H9 (cell line): ENCODE measurements at regions not wholly inside any gene's neighbourhood (a gene's known extent, or its start where the extent isn't known, plus 50 kb on each side); places are given as distances from the start of the nearest gene placed in this dataset.

Source experiments
- DNase-seq: peaks from one replicate; pipeline ENCODE4 v3.0.0-alpha.2; 2017
- H2AFZ ChIP-seq: one replicate; pipeline ENCODE4 v1.6.1; 2013; ENCODE audit warnings: mild to moderate bottlenecking, low read length, control low read depth, moderate library complexity
- H2AK5ac ChIP-seq: 2 replicates; pipeline ENCODE4 v1.6.1; 2013; ENCODE audit warnings: low read length, control low read depth, mixed read lengths; ENCODE audit not compliant: insufficient read length
- H2BK120ac ChIP-seq: one replicate; pipeline ENCODE4 v1.6.1; 2013; ENCODE audit warnings: low read depth, mild to moderate bottlenecking, low read length, control low read depth, inconsistent platforms; ENCODE audit not compliant: poor library complexity, severe bottlenecking
- H2BK12ac ChIP-seq: 2 replicates; pipeline ENCODE4 v1.6.1; 2013; ENCODE audit warnings: low read length, control low read depth, mixed read lengths, low read depth; ENCODE audit not compliant: insufficient read length
- H2BK15ac ChIP-seq: 2 replicates; pipeline ENCODE4 v1.6.1; 2013; ENCODE audit warnings: low read depth, low read length, control low read depth
- H2BK20ac ChIP-seq: one replicate; pipeline ENCODE4 v1.6.1; 2013; ENCODE audit warnings: low read depth, mild to moderate bottlenecking, low read length, control low read depth, inconsistent platforms; ENCODE audit not compliant: poor library complexity, severe bottlenecking
- H2BK5ac ChIP-seq: 2 replicates; pipeline ENCODE4 v1.6.1; 2013; ENCODE audit warnings: low read length, control low read depth, mixed read lengths; ENCODE audit not compliant: insufficient read length
- H3K14ac ChIP-seq: 2 replicates; pipeline ENCODE4 v1.6.1; 2013; ENCODE audit warnings: low read length, control low read depth; ENCODE audit not compliant: insufficient read depth
- H3K18ac ChIP-seq: 2 replicates; pipeline ENCODE4 v1.6.1; 2013; ENCODE audit warnings: low read depth, mild to moderate bottlenecking, mixed read lengths, low read length, control low read depth; ENCODE audit not compliant: insufficient read length
- H3K23ac ChIP-seq: 2 replicates; pipeline ENCODE4 v1.6.1; 2013; ENCODE audit warnings: low read length, control low read depth, mixed read lengths, low read depth; ENCODE audit not compliant: insufficient read length
- H3K23me2 ChIP-seq: 2 replicates; pipeline ENCODE4 v1.6.1; 2013; ENCODE audit warnings: low read depth, mild to moderate bottlenecking, mixed read lengths, low read length, control low read depth; ENCODE audit not compliant: insufficient read length, poor library complexity, severe bottlenecking
- H3K27ac ChIP-seq: 2 replicates; pipeline ENCODE4 v1.5.1; 2013; ENCODE audit warnings: low read length, control low read depth, mixed read lengths, low read depth; ENCODE audit not compliant: insufficient read length
- H3K27me3 ChIP-seq: 2 replicates; pipeline ENCODE4 v1.6.1; 2013; ENCODE audit warnings: low read length, control low read depth, inconsistent platforms; ENCODE audit not compliant: insufficient read depth
- H3K4ac ChIP-seq: 2 replicates; pipeline ENCODE4 v1.6.1; 2013; ENCODE audit warnings: low read depth, mild to moderate bottlenecking, control low read depth, inconsistent platforms, low read length, moderate library complexity
- H3K4me1 ChIP-seq: 2 replicates; pipeline ENCODE4 v1.6.1; 2013; ENCODE audit warnings: low read length, control low read depth, inconsistent platforms; ENCODE audit not compliant: insufficient read depth
- H3K4me2 ChIP-seq: 2 replicates; pipeline ENCODE4 v1.6.1; 2013; ENCODE audit warnings: low read length, control low read depth, mixed read lengths; ENCODE audit not compliant: insufficient read length, insufficient read depth
- H3K56ac ChIP-seq: 2 replicates; pipeline ENCODE4 v1.6.1; 2013; ENCODE audit warnings: low read depth, mild to moderate bottlenecking, mixed read lengths, low read length, control low read depth; ENCODE audit not compliant: insufficient read length
- H3K79me1 ChIP-seq: 2 replicates; pipeline ENCODE4 v1.6.1; 2013; ENCODE audit warnings: low read depth, mild to moderate bottlenecking, moderate library complexity, low read length, control low read depth, inconsistent platforms; ENCODE audit not compliant: insufficient read depth, poor library complexity, severe bottlenecking
- H3K79me2 ChIP-seq: 2 replicates; pipeline ENCODE4 v1.6.1; 2013; ENCODE audit warnings: low read length, control low read depth, inconsistent platforms; ENCODE audit not compliant: insufficient read depth
- H3K9ac ChIP-seq: 2 replicates; pipeline ENCODE4 v1.6.1; 2013; ENCODE audit warnings: low read length, control low read depth, mixed read lengths; ENCODE audit not compliant: insufficient read length; ENCODE audit errors: extremely low read depth
- H3K9me3 ChIP-seq: one replicate; pipeline ENCODE4 v1.6.1; 2013; ENCODE audit warnings: low read depth, low read length, inconsistent platforms; ENCODE audit not compliant: control insufficient read depth
- H3T11ph ChIP-seq: one replicate; pipeline ENCODE4 v1.6.1; 2013; ENCODE audit warnings: mild to moderate bottlenecking, low read length, control low read depth, inconsistent platforms
- H4K20me1 ChIP-seq: one replicate; pipeline ENCODE4 v1.6.1; 2013; ENCODE audit not compliant: control insufficient read depth, insufficient read length, insufficient read depth
- H4K5ac ChIP-seq: 2 replicates; pipeline ENCODE4 v1.6.1; 2013; ENCODE audit warnings: low read depth, mild to moderate bottlenecking, mixed read lengths, low read length, control low read depth; ENCODE audit not compliant: insufficient read length
- H4K8ac ChIP-seq: replicated peaks from 2 replicates; pipeline ENCODE4 v1.6.1; 2013; ENCODE audit warnings: low read length, control low read depth, mixed read lengths, low read depth; ENCODE audit not compliant: insufficient read length
- H4K91ac ChIP-seq: 2 replicates; pipeline ENCODE4 v1.6.1; 2013; ENCODE audit warnings: low read depth, mild to moderate bottlenecking, moderate library complexity, mixed read lengths, low read length, control low read depth; ENCODE audit not compliant: insufficient read length
- H3K27ac Mint-ChIP-seq, 3 experiments: 2 replicates in 2 of 3; 3 replicates in 1 of 3; pipeline ENCODE4 v1.8.0; 2020 to 2021; ENCODE audit warnings: mixed read lengths in 3 of 3, mild to moderate bottlenecking in 1 of 3, moderate library complexity in 1 of 3
- H3K27me3 Mint-ChIP-seq: 2 replicates; pipeline ENCODE4 v1.8.0; 2021; ENCODE audit warnings: low read depth, mild to moderate bottlenecking, moderate library complexity, mixed read lengths
- H3K36me3 Mint-ChIP-seq, 3 experiments: 2 replicates in 2 of 3; 3 replicates in 1 of 3; pipeline ENCODE4 v1.8.0; 2020 to 2021; ENCODE audit warnings: low read depth in 3 of 3, mixed read lengths in 3 of 3; ENCODE audit not compliant: insufficient read depth in 1 of 3
- H3K4me1 Mint-ChIP-seq, 2 experiments: 2 replicates each; pipeline ENCODE4 v1.8.0; 2020; ENCODE audit warnings: mixed read lengths in 2 of 2
- H3K4me3 Mint-ChIP-seq, 2 experiments: 2 replicates in 1 of 2; 3 replicates in 1 of 2; pipeline ENCODE4 v1.8.0; 2020 to 2021; ENCODE audit warnings: mild to moderate bottlenecking in 2 of 2, mixed read lengths in 2 of 2, moderate library complexity in 1 of 2
- H3K9me3 Mint-ChIP-seq, 2 experiments: 2 replicates in 1 of 2; 3 replicates in 1 of 2; pipeline ENCODE4 v1.8.0; 2020; ENCODE audit warnings: mild to moderate bottlenecking in 2 of 2, mixed read lengths in 2 of 2, moderate library complexity in 1 of 2
- WGBS: extraction: QIAGEN DNeasy Blood & Tissue Kit; methylation state at CpG from one replicate; pipeline ENCODE4 v1.1.7; 2013; ENCODE audit warnings: missing lambda C conversion rate, low lambda C conversion rate, mixed read lengths; ENCODE audit not compliant: insufficient read length; ENCODE audit errors: extremely low coverage; 5-methylcytosine and 5-hydroxymethylcytosine counted together
- TF ChIP-seq, protein P1 (sequence below): fragments of 200-600 bp; sonication (generic); conservative IDR thresholded peaks from 3 replicates; pipeline ENCODE4 v1.8.0; 2021; ENCODE audit warnings: antibody characterized with exemption, mild to moderate bottlenecking

DNA sequence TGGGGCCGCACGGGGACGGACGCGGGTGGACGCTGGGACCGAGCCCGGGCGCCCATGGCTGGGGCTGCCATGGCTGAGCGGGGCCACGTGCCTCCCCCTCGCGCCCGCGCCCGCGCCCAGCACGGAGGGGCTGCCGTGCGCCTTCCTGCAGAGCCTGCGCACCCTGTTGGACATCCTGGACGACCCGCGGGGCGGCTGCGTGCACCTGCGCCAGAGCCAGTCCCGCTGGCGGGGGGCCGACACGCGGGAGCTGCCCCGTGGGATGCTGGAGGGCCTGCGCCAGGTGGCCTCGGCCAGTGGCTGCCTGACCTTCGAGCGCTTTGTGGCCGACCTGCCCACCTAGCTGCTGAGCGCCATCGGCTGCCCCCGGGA, 72.5 kb upstream of the KCTD7 start:
- Histone ChIP-seq H3K79me1 (peaks cover 6% of the 10 kb centered on the region), H2AFZ (no peak overlapping the region), H2BK15ac (no peak overlapping the region), H3K18ac (no peak overlapping the region), H3K9me3 (no peaks in the 10 kb centered on the region), H3K27ac (no peak overlapping the region), H4K20me1 (no peaks in the 10 kb centered on the region), H3K27me3 (no peaks in the 10 kb centered on the region), H4K8ac (no peak overlapping the region), H3K23me2 (no peaks in the 10 kb centered on the region), H3K14ac (no peak overlapping the region), H2BK20ac (no peak overlapping the region), H2BK12ac (no peak overlapping the region), H2BK120ac (no peak overlapping the region), H3K4me2 (no peak overlapping the region), H3K4me1 (no peaks in the 10 kb centered on the region), H3K56ac (no peak overlapping the region), H2AK5ac (no peak overlapping the region), H4K5ac (no peak overlapping the region), H3K79me2 (peaks cover 2% of the 10 kb centered on the region; the same call in 1 of the 2 replicates), H2BK5ac (no peak overlapping the region), H3K4ac (no peak overlapping the region), H4K91ac (no peak overlapping the region), H3K9ac (no peak overlapping the region), H3K23ac (no peak overlapping the region), H3T11ph (no peak overlapping the region)
- Mint-ChIP-seq H3K4me3 (no peak overlapping the region), H3K27ac (no peak overlapping the region), H3K36me3 (peaks cover 28 to 63% (median 43%) of the 10 kb centered on the region in 3 experiments; a peak in 6 of 7 replicates), H3K4me1 (peaks cover 0 to 3% of the 10 kb centered on the region in 2 experiments), H3K9me3 (no peaks in the 10 kb centered on the region), H3K27me3 (no peaks in the 10 kb centered on the region)
- no peak for DNase-seq
- TF ChIP-seq, protein P1, sequence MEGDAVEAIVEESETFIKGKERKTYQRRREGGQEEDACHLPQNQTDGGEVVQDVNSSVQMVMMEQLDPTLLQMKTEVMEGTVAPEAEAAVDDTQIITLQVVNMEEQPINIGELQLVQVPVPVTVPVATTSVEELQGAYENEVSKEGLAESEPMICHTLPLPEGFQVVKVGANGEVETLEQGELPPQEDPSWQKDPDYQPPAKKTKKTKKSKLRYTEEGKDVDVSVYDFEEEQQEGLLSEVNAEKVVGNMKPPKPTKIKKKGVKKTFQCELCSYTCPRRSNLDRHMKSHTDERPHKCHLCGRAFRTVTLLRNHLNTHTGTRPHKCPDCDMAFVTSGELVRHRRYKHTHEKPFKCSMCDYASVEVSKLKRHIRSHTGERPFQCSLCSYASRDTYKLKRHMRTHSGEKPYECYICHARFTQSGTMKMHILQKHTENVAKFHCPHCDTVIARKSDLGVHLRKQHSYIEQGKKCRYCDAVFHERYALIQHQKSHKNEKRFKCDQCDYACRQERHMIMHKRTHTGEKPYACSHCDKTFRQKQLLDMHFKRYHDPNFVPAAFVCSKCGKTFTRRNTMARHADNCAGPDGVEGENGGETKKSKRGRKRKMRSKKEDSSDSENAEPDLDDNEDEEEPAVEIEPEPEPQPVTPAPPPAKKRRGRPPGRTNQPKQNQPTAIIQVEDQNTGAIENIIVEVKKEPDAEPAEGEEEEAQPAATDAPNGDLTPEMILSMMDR, result no peak
- WGBS, result no CpG with 5 or more reads among the region's 41 CpGs
